Prostate gland (tissue), 2 donors: ENCODE measurements at regions not wholly inside any gene's neighbourhood (a gene's known extent, or its start where the extent isn't known, plus 50 kb on each side); places are given as distances from the start of the nearest gene placed in this dataset.

ENCODE experiments used
- DNase-seq: peaks from one replicate; pipeline ENCODE4 v3.0.0-alpha.2; 2019; ENCODE audit warnings: low spot score
- H3K27ac ChIP-seq, 2 donors: fragments of 200-600 bp; sonication (generic); 2 replicates each; pipeline ENCODE4 v1.5.1; 2017 to 2019
- H3K27me3 ChIP-seq: fragments of 200-600 bp; sonication (generic); replicated peaks from 2 replicates; pipeline ENCODE4 v1.5.1; 2019; ENCODE audit not compliant: insufficient read depth
- H3K36me3 ChIP-seq, 2 donors: fragments of 200-600 bp; sonication (generic); 1 replicate in 1 of 2; 2 replicates in 1 of 2; pipeline versions ENCODE4 v1.5.1 to v1.8.1; 2017 to 2019
- H3K4me1 ChIP-seq: fragments of 200-600 bp; sonication (generic); replicated peaks from 2 replicates; pipeline ENCODE4 v1.5.1; 2019
- H3K4me3 ChIP-seq, 2 donors: fragments of 200-600 bp; sonication (generic); 2 replicates each; pipeline ENCODE4 v1.5.1; 2017 to 2019
- H3K9me3 ChIP-seq: fragments of 200-600 bp; sonication (generic); 2 replicates; pipeline ENCODE4 v1.5.1; 2017
- POLR2A ChIP-seq: fragments of 450-650 bp; IDR thresholded peaks from one replicate; pipeline ENCODE4 v1.6.1; 2016; ENCODE audit warnings: antibody characterized with exemption, mild to moderate bottlenecking
- POLR2AphosphoS5 ChIP-seq: sonication (generic); formaldehyde crosslinking; IDR thresholded peaks from one replicate; pipeline ENCODE4 v1.6.1; 2017; ENCODE audit warnings: antibody characterized with exemption
- WGBS: methylation state at CpG from one replicate; pipeline ENCODE4 v1.1.5; 2018; 5-methylcytosine and 5-hydroxymethylcytosine counted together
- intact Hi-C: fragments of 100-400 bp; cut with DNase I; formaldehyde crosslinking; loops from one replicate; pipeline ENCODE4 v1.14.2; 2022
- TF ChIP-seq, protein P1 (sequence below), 4 experiments: fragments of 200-600 bp in 2 of 4; fragments of 450-650 bp in 2 of 4; sonication (generic) in 2 of 4; IDR thresholded peaks; 1 replicate in 3 of 4; 2 replicates in 1 of 4; pipeline ENCODE4 v1.5.1; 2016 to 2019; ENCODE audit warnings: antibody characterized with exemption in 4 of 4, mild to moderate bottlenecking in 2 of 4, moderate library complexity in 2 of 4

DNA sequence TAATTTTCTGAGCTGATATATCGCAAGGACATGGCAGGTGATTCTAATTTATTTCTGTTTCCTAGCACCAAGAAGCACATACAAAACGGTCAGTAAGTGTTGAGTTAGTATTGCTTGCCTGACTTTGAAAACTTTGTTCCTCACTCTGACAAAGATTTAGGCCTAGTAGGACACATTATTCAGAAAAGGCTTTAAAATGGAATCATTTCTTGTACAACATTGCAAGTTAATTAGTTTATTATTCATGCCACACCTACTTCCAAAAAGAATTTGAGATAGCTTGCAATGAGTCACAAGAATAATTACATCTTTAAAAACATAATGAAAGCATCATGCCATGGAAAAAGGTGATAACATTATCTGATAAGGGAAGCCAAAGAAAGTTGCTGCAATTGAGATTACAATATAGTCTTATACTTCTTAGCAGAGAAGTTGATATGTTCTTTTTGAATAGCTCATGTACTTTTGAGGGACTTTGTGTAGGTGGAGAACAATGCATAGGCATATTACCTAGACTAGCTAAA, 474.2 kb downstream of the KLF5 start:
- no peak overlapping the region for H3K27ac ChIP-seq
- no peaks in the 10 kb centered on the region for H3K9me3 ChIP-seq
- no peak for DNase-seq
- TF ChIP-seq POLR2AphosphoS5 (no peak), POLR2A (no peak)
- TF ChIP-seq, protein P1, sequence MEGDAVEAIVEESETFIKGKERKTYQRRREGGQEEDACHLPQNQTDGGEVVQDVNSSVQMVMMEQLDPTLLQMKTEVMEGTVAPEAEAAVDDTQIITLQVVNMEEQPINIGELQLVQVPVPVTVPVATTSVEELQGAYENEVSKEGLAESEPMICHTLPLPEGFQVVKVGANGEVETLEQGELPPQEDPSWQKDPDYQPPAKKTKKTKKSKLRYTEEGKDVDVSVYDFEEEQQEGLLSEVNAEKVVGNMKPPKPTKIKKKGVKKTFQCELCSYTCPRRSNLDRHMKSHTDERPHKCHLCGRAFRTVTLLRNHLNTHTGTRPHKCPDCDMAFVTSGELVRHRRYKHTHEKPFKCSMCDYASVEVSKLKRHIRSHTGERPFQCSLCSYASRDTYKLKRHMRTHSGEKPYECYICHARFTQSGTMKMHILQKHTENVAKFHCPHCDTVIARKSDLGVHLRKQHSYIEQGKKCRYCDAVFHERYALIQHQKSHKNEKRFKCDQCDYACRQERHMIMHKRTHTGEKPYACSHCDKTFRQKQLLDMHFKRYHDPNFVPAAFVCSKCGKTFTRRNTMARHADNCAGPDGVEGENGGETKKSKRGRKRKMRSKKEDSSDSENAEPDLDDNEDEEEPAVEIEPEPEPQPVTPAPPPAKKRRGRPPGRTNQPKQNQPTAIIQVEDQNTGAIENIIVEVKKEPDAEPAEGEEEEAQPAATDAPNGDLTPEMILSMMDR (IDR thresholded peaks at IDR 0.05) = no peak
- WGBS = 86% methylated on average over 2 of the region's 2 CpGs
- no peaks in the 10 kb centered on the region for H3K36me3 ChIP-seq
- H3K27me3 ChIP-seq = no peaks in the 10 kb centered on the region
- no peaks in the 10 kb centered on the region for H3K4me1 ChIP-seq
- intact Hi-C loops = no loop called here
- H3K4me3 ChIP-seq = no peak overlapping the region

GRCh38 chr13:73532582-73532981, 473.8 kb downstream of the KLF5 start:
- Histone ChIP-seq H3K27me3 (no peaks in the 10 kb centered on the region), H3K36me3 (no peaks in the 10 kb centered on the region), H3K4me3 (no peak overlapping the region), H3K4me1 (no peaks in the 10 kb centered on the region), H3K9me3 (no peaks in the 10 kb centered on the region), H3K27ac (no peak overlapping the region)
- 96% methylated on average over 4 of the region's 4 CpGs for WGBS
- DNase-seq = no peak
- intact Hi-C loops = no loop called here
- TF ChIP-seq POLR2A (no peak), POLR2AphosphoS5 (no peak)
- TF ChIP-seq, protein P1 (IDR thresholded peaks at IDR 0.05) = no peak

GRCh38 chr13:73531014-73531413, 472.2 kb downstream of the KLF5 start:
- Histone ChIP-seq H3K9me3 (no peaks in the 10 kb centered on the region), H3K27me3 (no peaks in the 10 kb centered on the region), H3K27ac (no peak overlapping the region), H3K36me3 (no peaks in the 10 kb centered on the region), H3K4me3 (no peak overlapping the region), H3K4me1 (no peaks in the 10 kb centered on the region)
- intact Hi-C loops = no loop called here
- TF ChIP-seq POLR2A (no peak), POLR2AphosphoS5 (no peak)
- TF ChIP-seq, protein P1 (IDR thresholded peaks at IDR 0.05) = no peak
- 78% methylated on average over 9 of the region's 9 CpGs for WGBS
- no peak for DNase-seq

GRCh38 chr13:73522937-73523336, 464.1 kb downstream of the KLF5 start:
- intact Hi-C loops = no loop called here
- no peak for TF ChIP-seq POLR2AphosphoS5
- TF ChIP-seq, protein P1 (IDR thresholded peaks at IDR 0.05) = no peak
- DNase-seq = no peak
- no peak overlapping the region for H3K4me3 ChIP-seq
- H3K4me1 ChIP-seq = no peaks in the 10 kb centered on the region
- WGBS = 93% methylated on average over 10 of the region's 10 CpGs
- no peaks in the 10 kb centered on the region for H3K9me3 ChIP-seq
- H3K27me3 ChIP-seq = no peaks in the 10 kb centered on the region
- no peak overlapping the region for H3K27ac ChIP-seq
- no peaks in the 10 kb centered on the region for H3K36me3 ChIP-seq

DNA sequence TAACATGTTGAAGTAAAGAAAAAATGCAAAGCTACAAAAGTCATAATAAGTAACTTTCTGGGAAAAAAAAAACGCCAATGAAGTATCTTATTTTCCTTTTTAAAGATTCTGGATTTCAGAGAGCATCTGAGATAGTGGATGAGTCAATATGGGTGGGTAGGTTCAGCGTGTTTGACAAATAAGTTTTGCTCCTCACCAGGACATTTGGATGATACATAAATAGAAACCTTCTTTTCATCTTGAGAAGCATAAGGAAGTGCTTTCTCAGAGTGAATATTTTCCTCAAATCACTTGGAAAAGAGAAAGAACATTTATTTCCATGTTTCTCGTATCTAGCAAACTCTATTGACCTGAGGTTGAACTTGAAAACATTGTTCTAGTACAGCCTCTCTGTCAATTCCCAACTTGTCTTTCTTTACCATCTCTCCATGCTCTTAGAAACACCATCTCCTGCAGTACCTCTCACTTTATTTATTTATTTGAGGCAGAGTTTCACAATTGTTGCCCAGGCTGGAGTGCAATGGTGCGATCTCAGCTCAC, 463.2 kb downstream of the KLF5 start:
- Histone ChIP-seq H3K27ac (no peak overlapping the region), H3K27me3 (no peaks in the 10 kb centered on the region), H3K9me3 (no peaks in the 10 kb centered on the region), H3K36me3 (no peaks in the 10 kb centered on the region), H3K4me1 (no peaks in the 10 kb centered on the region), H3K4me3 (no peak overlapping the region)
- intact Hi-C loops = no loop called here
- TF ChIP-seq POLR2A = no peak
- TF ChIP-seq POLR2AphosphoS5 = no peak
- TF ChIP-seq, protein P1 (IDR thresholded peaks at IDR 0.05) = no peak
- WGBS = 64% methylated on average over 4 of the region's 4 CpGs
- DNase-seq = no peak
